ENCODE measurements at regions not wholly inside any gene's neighbourhood (a gene's known extent, or its start where the extent isn't known, plus 50 kb on each side); places are given as distances from the start of the nearest gene placed in this dataset.

DNA sequence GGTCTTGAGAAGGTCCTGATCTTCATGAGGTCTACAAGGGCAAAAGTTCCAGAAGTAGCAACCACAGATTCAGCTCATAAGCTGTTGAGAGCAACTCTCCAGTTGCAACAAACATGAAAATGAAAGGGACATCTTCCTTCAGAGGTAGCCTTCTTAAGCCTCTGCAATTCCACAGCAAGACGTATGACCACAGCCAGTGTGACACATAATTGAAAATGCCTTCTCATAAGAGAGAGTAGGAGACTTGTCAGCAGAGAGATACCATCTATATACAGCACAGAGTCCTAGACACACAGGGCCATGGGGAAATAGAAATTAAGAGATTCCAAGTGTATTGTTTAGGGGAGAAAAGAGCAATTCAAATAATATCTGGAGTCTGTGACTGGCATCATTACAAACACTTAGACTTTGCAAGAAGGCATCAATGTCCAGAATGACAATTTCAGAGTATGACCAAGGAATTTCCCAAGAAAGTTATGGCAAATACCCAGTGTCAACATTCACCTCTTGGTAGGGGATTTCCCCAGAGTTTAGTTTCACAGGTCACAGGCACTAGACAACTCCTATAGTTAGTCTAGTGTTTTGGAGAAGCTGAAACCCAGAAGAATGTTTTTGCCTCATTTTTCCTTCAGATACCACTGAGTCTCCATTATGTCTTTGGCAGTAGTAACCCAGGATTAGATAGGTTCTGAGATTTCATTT, 340.3 kb downstream of the ZNF674 start:
- H3K9me3 ChIP-seq (replicated peaks; ENCODE audit: control insufficient read depth, insufficient read depth, low read length), result no peaks in the 10 kb centered on the region
- ChIA-PET CTCF (no interaction called here), POLR2A (no interaction called here)
- H3K79me2 ChIP-seq (ENCODE audit: control insufficient read depth, insufficient read depth, low read length), result no peaks in the 10 kb centered on the region
- no peak overlapping the region for H3K4me3 ChIP-seq (replicated peaks in 1 of 3; ENCODE audit: insufficient read depth in 1 of 3, low read depth in 1 of 3, low read length in 3 of 3)
- no peak overlapping the region for H3K9ac ChIP-seq (replicated peaks; ENCODE audit: extremely low read depth, insufficient read depth, low read length)
- no peaks in the 10 kb centered on the region for H3K4me1 ChIP-seq (ENCODE audit: control insufficient read depth, extremely low read depth, insufficient read depth, low read length)
- TF ChIP-seq FOS (IDR thresholded peaks at IDR 0.05; ENCODE audit: borderline replicate concordance, insufficient read depth, low read length), result no peak
- TF ChIP-seq POLR2A (IDR thresholded peaks at IDR 0.05; ENCODE audit: low read depth, low read length), result no peak
- H3K9me1 ChIP-seq (replicated peaks; ENCODE audit: control insufficient read depth, extremely low read depth, insufficient read depth, low read length), result no peaks in the 10 kb centered on the region
- no TSS peak for BruUV-seq (replicated peaks)
- FAIRE-seq, result peak; percentile 55
- intact Hi-C loops (cut with micrococcal nuclease) (no loop called here), dilution Hi-C loops (cut with MboI; ENCODE audit: extremely low pct_ligation_motif_present, low sequenced_read_pairs) (no loop called here)
- no peaks in the 10 kb centered on the region for H3K36me3 ChIP-seq (ENCODE audit: control insufficient read depth in 2 of 2, extremely low read depth in 1 of 2, insufficient read depth in 2 of 2, low read length in 2 of 2)
- peaks cover 3 to 4% of the 10 kb centered on the region in 2 experiments for H3K27me3 ChIP-seq (ENCODE audit: control insufficient read depth in 2 of 2, insufficient read depth in 2 of 2, low read length in 2 of 2)
- no peaks in the 10 kb centered on the region for H4K20me1 ChIP-seq (replicated peaks; ENCODE audit: control insufficient read depth, extremely low read depth, insufficient read depth, low read length)
- H3K4me2 ChIP-seq (ENCODE audit: insufficient read depth, low read length), result no peak overlapping the region
- DNase-seq (ENCODE audit: low read depth, low spot score), result no peak
- H2AFZ ChIP-seq (ENCODE audit: low read depth, low read length), result no peak overlapping the region
- no peak overlapping the region for H3K27ac ChIP-seq (ENCODE audit: insufficient read depth, low read depth, low read length)

DNA sequence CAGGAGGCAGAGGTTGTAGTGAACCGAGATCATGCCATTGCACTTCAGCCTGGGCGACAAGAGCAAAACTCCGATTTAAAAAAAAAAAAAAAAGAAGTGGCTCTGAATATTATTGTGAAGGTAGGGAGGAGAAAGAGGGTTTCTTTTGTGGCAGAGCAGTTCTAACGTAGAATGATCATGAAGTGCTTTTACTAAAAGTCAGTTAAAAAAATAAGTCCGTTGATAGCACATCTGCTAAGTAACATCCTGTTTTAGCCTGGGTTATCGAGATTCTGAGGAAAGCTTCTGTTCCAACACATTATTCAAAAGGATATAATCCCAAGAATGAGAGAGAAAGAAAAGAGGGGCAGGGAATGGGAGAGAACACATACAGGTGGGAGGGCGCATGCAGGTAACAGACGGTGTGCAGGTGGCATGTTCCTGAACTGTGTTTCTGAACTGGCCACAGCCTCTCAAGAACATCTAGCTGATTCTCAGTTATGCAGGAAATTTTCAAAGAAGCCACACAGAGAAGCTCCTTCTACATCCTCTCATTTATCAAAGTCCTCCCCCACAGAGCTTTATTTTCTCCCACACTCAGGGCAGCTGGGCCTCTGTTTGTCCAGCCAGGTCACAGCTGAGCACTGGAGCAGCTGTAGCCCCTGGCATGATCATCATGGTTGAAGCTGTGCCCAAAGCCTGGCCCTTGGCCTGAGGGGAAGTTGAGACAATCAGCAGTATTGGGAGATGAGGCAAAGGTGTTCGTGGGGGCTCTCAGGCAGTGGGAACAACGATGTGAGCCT, 342.3 kb downstream of the ZNF674 start:
- POLR2A ChIA-PET, result no interaction called here
- Histone ChIP-seq H3K36me3 (ENCODE audit: control insufficient read depth in 2 of 2, extremely low read depth in 1 of 2, insufficient read depth in 2 of 2, low read length in 2 of 2) (no peaks in the 10 kb centered on the region), H3K9me1 (replicated peaks; ENCODE audit: control insufficient read depth, extremely low read depth, insufficient read depth, low read length) (no peaks in the 10 kb centered on the region), H3K79me2 (ENCODE audit: control insufficient read depth, insufficient read depth, low read length) (no peaks in the 10 kb centered on the region), H3K9me3 (replicated peaks; ENCODE audit: control insufficient read depth, insufficient read depth, low read length) (no peaks in the 10 kb centered on the region), H3K27ac (ENCODE audit: insufficient read depth, low read depth, low read length) (no peak overlapping the region), H3K4me2 (ENCODE audit: insufficient read depth, low read length) (no peak overlapping the region), H3K9ac (replicated peaks; ENCODE audit: extremely low read depth, insufficient read depth, low read length) (no peak overlapping the region), H4K20me1 (replicated peaks; ENCODE audit: control insufficient read depth, extremely low read depth, insufficient read depth, low read length) (no peaks in the 10 kb centered on the region), H3K27me3 (ENCODE audit: control insufficient read depth in 2 of 2, insufficient read depth in 2 of 2, low read length in 2 of 2) (peaks cover 3 to 4% of the 10 kb centered on the region in 2 experiments), H3K4me1 (ENCODE audit: control insufficient read depth, extremely low read depth, insufficient read depth, low read length) (no peaks in the 10 kb centered on the region), H2AFZ (ENCODE audit: low read depth, low read length) (no peak overlapping the region), H3K4me3 (replicated peaks in 1 of 3; ENCODE audit: insufficient read depth in 1 of 3, low read depth in 1 of 3, low read length in 3 of 3) (no peak overlapping the region)
- FAIRE-seq (no peak), DNase-seq (ENCODE audit: low read depth, low spot score) (no peak)
- dilution Hi-C loops (cut with MboI; ENCODE audit: extremely low pct_ligation_motif_present, low sequenced_read_pairs) (no loop called here), intact Hi-C loops (cut with micrococcal nuclease) (no loop called here)
- TF ChIP-seq POLR2A (IDR thresholded peaks at IDR 0.05; ENCODE audit: low read depth, low read length) (no peak), EZH2 (IDR thresholded peaks at IDR 0.05; ENCODE audit: borderline replicate concordance, low read depth, low read length, severe bottlenecking) (no peak), FOS (IDR thresholded peaks at IDR 0.05; ENCODE audit: borderline replicate concordance, insufficient read depth, low read length) (no peak), JUN (IDR thresholded peaks at IDR 0.05; ENCODE audit: borderline replicate concordance, insufficient read depth, insufficient read length, low read depth) (no peak), MYC (IDR thresholded peaks at IDR 0.05; ENCODE audit: low read depth, low read length) (no peak), CTCF (IDR thresholded peaks at IDR 0.05; ENCODE audit: extremely low read depth in 1 of 2, insufficient read depth in 1 of 2, low read depth in 1 of 2, low read length in 2 of 2) (no peak), GATA2 (IDR thresholded peaks at IDR 0.05; ENCODE audit: insufficient read depth, insufficient read length, low read depth, low read length) (no peak), POLR2AphosphoS5 (IDR thresholded peaks at IDR 0.05; ENCODE audit: insufficient read depth, low read depth, low read length) (no peak)
- TF ChIP-seq, protein P1, sequence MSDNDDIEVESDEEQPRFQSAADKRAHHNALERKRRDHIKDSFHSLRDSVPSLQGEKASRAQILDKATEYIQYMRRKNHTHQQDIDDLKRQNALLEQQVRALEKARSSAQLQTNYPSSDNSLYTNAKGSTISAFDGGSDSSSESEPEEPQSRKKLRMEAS (IDR thresholded peaks at IDR 0.05; ENCODE audit: insufficient read depth, insufficient read length), result no peak
- no TSS peak for BruUV-seq (replicated peaks)
- CTCF ChIA-PET, result interaction anchor here (0.9 kb wide), 1 partner anchor 16 kb away, joined by 3 read pairs; no protein-coding TSS in a partner anchor
